GM21515 (cell line): ENCODE measurements at regions not wholly inside any gene's neighbourhood (a gene's known extent, or its start where the extent isn't known, plus 50 kb on each side); places are given as distances from the start of the nearest gene placed in this dataset.

ENCODE experiments used
- ATAC-seq: cut with Tn5 transposase; IDR thresholded peaks from one replicate; pipeline ENCODE4 v1.9.1; 2021; ENCODE audit not compliant: unreplicated experiment

DNA sequence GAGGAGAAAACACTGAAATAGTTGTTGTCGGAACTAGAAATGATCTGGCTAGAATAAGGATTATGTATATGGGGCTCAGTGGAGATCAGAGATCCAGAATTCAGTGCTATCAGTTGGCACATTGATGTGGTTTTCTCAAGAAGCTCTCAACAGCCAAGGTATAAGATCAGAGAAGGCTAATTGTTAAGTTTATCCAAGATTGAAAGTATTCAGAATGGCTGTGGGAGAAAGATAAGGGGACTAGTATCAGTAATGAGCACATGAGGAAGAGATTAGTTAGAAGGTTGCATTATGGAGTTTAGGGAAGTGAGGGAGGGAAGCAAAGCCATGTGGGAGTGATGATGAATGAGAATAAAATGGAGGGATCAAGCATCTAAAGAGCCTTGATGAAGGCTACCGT is 128.1 kb upstream of the MIS18BP1 start:
- ATAC-seq = no peak

DNA sequence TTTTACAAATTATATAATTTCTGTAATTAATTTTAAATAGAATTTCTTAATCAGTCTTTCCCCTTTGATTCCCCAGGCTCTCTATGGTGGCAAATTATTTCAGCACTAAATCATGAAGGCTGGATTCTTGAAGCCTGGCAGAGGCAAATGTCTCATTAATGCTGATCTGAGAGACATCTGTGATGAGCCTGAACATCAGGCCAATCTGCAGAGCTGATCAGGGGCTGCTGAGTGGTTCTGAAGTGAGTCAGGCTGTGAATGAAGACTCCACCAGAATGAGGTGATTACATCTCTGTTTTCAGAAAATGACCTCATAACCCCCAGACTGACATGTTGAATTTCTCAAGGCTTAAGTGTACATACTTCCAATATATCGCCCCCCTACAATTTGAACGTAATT is 124.2 kb upstream of the MIS18BP1 start:
- no peak for ATAC-seq

DNA sequence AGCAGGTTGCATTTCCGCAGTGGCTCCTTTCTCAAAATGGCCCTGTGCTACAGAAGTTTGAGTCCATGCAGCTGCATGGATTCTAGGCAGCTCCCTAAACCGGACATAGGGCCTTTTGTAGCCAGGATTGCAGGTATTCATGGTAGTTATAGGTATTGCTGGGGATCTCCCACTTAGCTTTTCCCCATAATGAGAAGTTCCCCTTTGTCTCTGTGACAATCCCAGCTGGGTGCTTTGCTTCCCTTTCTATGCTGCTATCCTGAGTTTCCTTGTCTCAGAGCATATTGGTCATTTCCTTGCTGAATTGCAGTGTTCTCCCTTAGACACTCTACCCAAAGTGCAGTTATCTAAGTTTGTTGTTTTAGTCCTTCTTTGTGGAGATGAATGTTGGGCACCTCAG is 120.9 kb upstream of the MIS18BP1 start:
- ATAC-seq = no peak

DNA sequence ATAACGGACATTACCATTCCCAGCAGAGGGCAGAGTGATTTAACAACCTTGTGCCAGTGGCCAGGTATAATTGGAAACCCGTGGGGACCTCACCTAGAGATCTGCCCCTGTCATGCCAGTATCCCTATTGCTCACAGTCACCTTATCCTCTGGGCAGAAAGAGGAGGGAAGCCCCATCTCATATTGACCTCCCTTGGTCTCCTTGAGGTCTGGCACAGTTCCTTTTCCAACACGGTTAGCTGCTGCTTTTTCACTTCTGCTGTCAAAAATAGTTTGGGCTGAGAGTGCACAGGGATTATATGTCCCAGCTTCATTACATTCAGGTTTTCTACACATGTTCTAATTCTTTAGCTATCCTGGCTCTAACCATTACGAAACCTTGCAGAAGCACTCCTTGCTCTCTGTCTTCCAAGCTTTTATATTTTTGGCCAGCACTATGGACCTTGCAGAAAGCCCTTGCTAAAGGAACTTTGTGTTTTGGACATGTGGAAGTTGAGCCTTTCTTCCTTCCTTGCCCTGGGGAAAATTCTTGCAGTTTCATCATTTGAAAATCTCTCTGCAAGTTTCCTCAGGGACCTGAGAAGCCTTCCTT is 111.7 kb upstream of the MIS18BP1 start:
- ATAC-seq = no peak

DNA sequence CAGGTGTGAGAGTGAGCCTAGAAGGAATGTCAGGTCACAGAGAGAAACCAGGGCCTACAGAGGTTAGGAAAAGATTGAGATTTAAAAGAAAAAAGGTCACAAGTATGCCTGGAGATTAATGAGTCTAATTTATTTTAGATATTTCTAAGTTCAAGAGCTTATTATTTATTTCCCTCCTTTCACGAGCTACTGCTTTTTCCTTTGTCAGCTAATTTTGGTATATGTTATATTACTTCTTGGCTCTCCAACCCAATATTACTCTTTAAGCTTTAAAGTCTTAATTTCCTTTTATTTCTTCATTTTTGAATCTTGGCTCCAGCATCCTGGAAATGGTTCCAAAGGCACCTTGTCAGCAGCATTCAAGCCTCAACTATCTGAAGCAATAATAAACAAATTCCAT is 109.5 kb upstream of the MIS18BP1 start:
- ATAC-seq = no peak

DNA sequence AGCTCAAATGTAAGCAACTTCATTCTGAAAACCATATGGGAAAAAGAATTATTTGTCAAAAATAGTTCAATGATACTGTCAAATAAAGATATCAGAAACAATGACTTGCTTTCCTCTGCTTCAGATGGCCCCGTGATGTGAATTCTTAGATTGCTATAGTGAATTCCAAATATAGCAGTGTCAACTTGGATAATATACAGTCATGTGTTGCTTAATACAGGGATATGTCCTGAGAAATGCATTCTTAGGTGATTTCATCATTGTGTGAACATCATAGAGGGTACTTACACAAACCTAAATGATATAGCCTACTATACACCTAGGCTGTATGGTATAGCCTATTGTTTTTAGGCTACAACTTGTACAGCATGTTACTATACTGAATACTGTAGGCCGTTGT is 108.7 kb upstream of the MIS18BP1 start:
- ATAC-seq = no peak

DNA sequence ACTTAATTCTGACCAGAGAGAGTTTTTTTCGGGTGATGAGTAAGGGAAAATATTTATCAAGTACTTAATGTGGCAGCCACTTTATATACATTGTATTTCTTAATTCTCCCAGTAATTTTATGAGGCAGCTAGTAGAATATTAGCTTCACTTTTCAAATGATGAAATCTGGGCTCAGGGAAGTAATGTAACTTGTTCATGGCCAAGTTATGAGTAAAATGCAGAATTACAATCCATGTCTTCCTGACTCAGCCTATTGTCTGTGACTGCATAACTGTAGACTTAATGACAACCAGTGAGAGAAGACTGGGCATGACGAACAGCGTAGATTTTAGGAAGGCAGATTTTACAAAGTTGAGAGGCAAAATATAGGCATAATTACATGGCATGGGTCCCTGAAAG is 106.7 kb upstream of the MIS18BP1 start:
- no peak for ATAC-seq

DNA sequence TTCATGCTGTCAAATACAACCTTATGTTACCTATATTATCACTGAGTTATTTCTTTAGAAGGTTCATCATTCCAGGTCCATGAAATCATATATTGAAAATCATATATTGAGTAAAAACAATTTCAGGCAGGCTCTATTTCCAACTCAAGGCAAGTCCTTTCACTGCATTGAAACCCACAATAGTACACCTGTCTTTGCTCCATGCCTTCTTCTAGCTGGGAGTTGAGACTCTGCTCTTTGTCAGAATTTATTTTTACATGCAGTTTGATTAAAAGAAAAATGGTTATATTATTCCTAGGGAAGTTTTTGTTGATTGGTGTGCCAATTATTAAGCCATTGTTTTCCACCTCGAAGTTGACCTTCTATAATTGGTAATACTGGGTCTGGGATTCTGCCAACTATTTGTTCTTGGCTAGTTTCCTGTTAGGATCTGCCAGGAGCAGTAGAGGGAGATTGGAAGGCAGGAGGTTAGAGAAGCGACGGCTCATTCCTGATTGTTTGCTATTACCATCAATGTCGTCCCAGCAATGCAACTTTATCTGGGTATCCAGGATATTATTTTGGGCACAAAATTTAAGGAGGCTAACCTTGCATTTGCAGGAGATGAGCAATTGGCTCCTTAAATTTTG is 79.5 kb upstream of the MIS18BP1 start:
- ATAC-seq = no peak

DNA sequence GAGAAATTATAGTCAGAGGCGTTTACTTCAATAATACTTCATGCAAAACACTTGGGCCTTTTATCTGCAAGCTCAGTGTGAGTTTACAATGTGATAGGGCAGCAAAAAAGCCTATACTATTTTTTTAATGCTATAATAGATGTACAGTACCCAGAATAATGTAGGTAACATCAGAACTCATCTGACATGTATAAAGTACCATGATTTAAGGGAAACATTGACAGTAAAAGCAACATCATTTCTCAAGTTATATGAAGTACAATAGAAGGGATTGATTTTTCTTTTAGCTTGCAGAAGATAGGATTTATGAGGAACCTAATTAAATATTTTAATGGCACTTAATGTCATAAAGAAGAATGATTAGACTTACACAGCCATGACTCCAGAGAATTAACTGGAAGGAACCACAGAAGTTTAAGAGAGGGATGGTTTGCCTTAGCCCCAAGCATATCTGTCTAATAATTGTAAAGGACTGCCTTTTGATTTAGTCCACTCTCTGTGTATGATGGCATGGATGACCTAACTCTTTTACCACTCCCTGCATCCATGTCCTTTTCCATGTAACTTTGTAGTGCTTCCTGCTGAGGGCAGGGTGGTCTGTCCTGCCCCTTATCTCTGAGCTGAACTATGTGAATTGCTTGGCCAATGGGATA is 55.9 kb upstream of the MIS18BP1 start:
- ATAC-seq = no peak
